ENCODE measurements at regions not wholly inside any gene's neighbourhood (a gene's known extent, or its start where the extent isn't known, plus 50 kb on each side); places are given as distances from the start of the nearest gene placed in this dataset.

DNA sequence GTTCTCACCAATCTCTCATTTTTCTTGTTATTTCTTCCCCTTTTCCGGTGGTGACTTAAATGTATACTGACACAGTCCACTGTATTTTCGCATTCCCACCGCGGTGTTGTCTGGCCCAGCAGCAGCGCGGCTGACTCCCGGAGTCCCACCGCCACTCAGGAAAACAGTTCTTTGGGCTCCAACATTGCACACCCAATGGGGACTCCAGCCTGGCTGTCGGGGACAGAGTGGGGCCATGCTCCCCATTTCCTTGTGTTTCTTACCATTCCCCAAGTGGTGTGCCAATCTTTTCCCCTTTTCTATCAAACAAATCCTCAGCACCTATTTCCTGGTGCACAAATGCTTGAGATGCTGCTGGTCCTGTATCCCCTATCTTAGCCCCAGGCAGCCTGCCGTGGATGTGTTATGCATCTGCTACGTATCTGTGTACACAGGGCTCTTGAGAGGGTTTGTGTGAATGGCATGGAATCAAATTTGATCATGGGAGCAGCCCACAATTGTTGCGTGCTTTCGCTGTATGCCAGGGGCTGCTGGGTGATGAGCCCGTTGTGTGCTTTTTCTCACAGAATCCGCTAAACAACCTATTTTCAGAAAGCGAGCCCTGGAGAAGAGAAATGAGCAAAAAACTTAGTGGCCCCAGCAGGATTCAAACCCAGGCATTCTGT lies 219.1 kb upstream of the RGMA start:
- Histone ChIP-seq H3K79me2 (ENCODE audit: control insufficient read depth, insufficient read depth, low read length, poor library complexity) (no peaks in the 10 kb centered on the region), H2BK120ac (ENCODE audit: insufficient read depth, low read length, poor library complexity) (no peak overlapping the region), H2AFZ (ENCODE audit: insufficient read depth, low read length, poor library complexity) (no peak overlapping the region), H3K4me2 (ENCODE audit: low read length) (no peak overlapping the region), H3K4me3 (ENCODE audit: low read depth, low read length) (no peak overlapping the region), H2AK5ac (ENCODE audit: low read length) (no peak overlapping the region), H3K18ac (ENCODE audit: low read length) (no peak overlapping the region), H4K8ac (ENCODE audit: low read depth, low read length) (no peak overlapping the region), H4K91ac (ENCODE audit: low read depth, low read length) (no peak overlapping the region), H3K79me1 (ENCODE audit: low read length) (no peaks in the 10 kb centered on the region), H4K12ac (ENCODE audit: low read depth, low read length) (no peak overlapping the region), H3K27ac (ENCODE audit: low read depth, low read length) (no peak overlapping the region), H2BK5ac (ENCODE audit: low read depth, low read length, poor library complexity) (no peak overlapping the region), H3K14ac (ENCODE audit: low read length) (no peak overlapping the region), H3K23ac (ENCODE audit: low read length) (no peak overlapping the region), H3K4me1 (ENCODE audit: control insufficient read depth in 1 of 2, insufficient read depth in 2 of 2, low read length in 2 of 2) (no peaks in the 10 kb centered on the region), H3K36me3 (ENCODE audit: control insufficient read depth in 1 of 2, insufficient read depth in 2 of 2, low read length in 2 of 2) (no peaks in the 10 kb centered on the region), H3K9ac (ENCODE audit: low read length) (no peak overlapping the region), H3K4ac (ENCODE audit: low read depth, low read length) (no peak overlapping the region), H2BK12ac (ENCODE audit: low read length) (no peak overlapping the region), H3K27me3 (ENCODE audit: insufficient read depth, low read length) (no peaks in the 10 kb centered on the region), H3K9me3 (ENCODE audit: insufficient read depth, low read depth, low read length) (peaks cover 2% of the 10 kb centered on the region)
- no peak for DNase-seq
- no CpG with 5 or more reads among the region's 16 CpGs for WGBS (ENCODE audit: extremely low coverage, insufficient coverage, insufficient read length)

GRCh38 chr15:93307513-93307912 lies 218.5 kb upstream of the RGMA start:
- H2BK5ac ChIP-seq (ENCODE audit: low read depth, low read length, poor library complexity) = no peak overlapping the region
- no peaks in the 10 kb centered on the region for H3K4me1 ChIP-seq (ENCODE audit: control insufficient read depth in 1 of 2, insufficient read depth in 2 of 2, low read length in 2 of 2)
- no peaks in the 10 kb centered on the region for H3K79me2 ChIP-seq (ENCODE audit: control insufficient read depth, insufficient read depth, low read length, poor library complexity)
- no peak overlapping the region for H2BK120ac ChIP-seq (ENCODE audit: insufficient read depth, low read length, poor library complexity)
- H3K79me1 ChIP-seq (ENCODE audit: low read length) = no peaks in the 10 kb centered on the region
- H4K91ac ChIP-seq (ENCODE audit: low read depth, low read length) = no peak overlapping the region
- no peak overlapping the region for H2AFZ ChIP-seq (ENCODE audit: insufficient read depth, low read length, poor library complexity)
- no peak overlapping the region for H3K9ac ChIP-seq (ENCODE audit: low read length)
- no peak overlapping the region for H3K27ac ChIP-seq (ENCODE audit: low read depth, low read length)
- H3K23ac ChIP-seq (ENCODE audit: low read length) = no peak overlapping the region
- no peak overlapping the region for H2AK5ac ChIP-seq (ENCODE audit: low read length)
- H3K9me3 ChIP-seq (ENCODE audit: insufficient read depth, low read depth, low read length) = peaks cover 2% of the 10 kb centered on the region
- no peak overlapping the region for H2BK12ac ChIP-seq (ENCODE audit: low read length)
- H3K36me3 ChIP-seq (ENCODE audit: control insufficient read depth in 1 of 2, insufficient read depth in 2 of 2, low read length in 2 of 2) = no peaks in the 10 kb centered on the region
- H3K14ac ChIP-seq (ENCODE audit: low read length) = no peak overlapping the region
- H4K12ac ChIP-seq (ENCODE audit: low read depth, low read length) = no peak overlapping the region
- H3K27me3 ChIP-seq (ENCODE audit: insufficient read depth, low read length) = no peaks in the 10 kb centered on the region
- no peak overlapping the region for H4K8ac ChIP-seq (ENCODE audit: low read depth, low read length)
- H3K4me3 ChIP-seq (ENCODE audit: low read depth, low read length) = no peak overlapping the region
- no CpG with 5 or more reads among the region's 14 CpGs for WGBS (ENCODE audit: extremely low coverage, insufficient coverage, insufficient read length)
- no peak overlapping the region for H3K18ac ChIP-seq (ENCODE audit: low read length)
- no peak overlapping the region for H3K4ac ChIP-seq (ENCODE audit: low read depth, low read length)
- no peak overlapping the region for H3K4me2 ChIP-seq (ENCODE audit: low read length)
- no peak for DNase-seq

DNA sequence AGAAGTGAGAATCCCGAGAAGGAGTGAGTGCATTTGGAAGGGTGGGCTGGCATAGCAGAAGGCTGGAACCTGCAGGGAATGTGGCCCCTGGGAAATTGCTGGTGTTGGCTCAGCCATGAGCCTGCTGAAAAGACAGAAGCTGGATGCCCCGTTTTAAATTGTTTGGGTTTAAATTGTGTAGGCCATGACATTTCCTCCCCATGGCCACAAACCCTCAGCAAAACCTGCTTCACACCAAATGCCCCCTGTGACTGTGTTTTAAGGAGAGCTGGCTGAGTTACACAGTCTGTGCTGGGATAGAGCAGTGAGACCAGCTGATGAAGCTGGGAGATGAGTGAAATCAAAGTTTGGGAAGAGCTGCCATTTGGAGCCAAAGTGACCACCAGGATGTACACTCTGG lies 216.3 kb upstream of the RGMA start:
- no peak overlapping the region for H3K14ac ChIP-seq (ENCODE audit: low read length)
- no peaks in the 10 kb centered on the region for H3K9me3 ChIP-seq (ENCODE audit: insufficient read depth, low read depth, low read length)
- no peak for DNase-seq
- H3K4me3 ChIP-seq (ENCODE audit: low read depth, low read length) = no peak overlapping the region
- H4K8ac ChIP-seq (ENCODE audit: low read depth, low read length) = no peak overlapping the region
- H2BK120ac ChIP-seq (ENCODE audit: insufficient read depth, low read length, poor library complexity) = no peak overlapping the region
- H2AK5ac ChIP-seq (ENCODE audit: low read length) = no peak overlapping the region
- no peaks in the 10 kb centered on the region for H3K36me3 ChIP-seq (ENCODE audit: control insufficient read depth in 1 of 2, insufficient read depth in 2 of 2, low read length in 2 of 2)
- H3K79me2 ChIP-seq (ENCODE audit: control insufficient read depth, insufficient read depth, low read length, poor library complexity) = no peaks in the 10 kb centered on the region
- H3K4me1 ChIP-seq (ENCODE audit: control insufficient read depth in 1 of 2, insufficient read depth in 2 of 2, low read length in 2 of 2) = no peaks in the 10 kb centered on the region
- H3K79me1 ChIP-seq (ENCODE audit: low read length) = no peaks in the 10 kb centered on the region
- no peak overlapping the region for H4K91ac ChIP-seq (ENCODE audit: low read depth, low read length)
- H2AFZ ChIP-seq (ENCODE audit: insufficient read depth, low read length, poor library complexity) = no peak overlapping the region
- H3K18ac ChIP-seq (ENCODE audit: low read length) = no peak overlapping the region
- H3K27ac ChIP-seq (ENCODE audit: low read depth, low read length) = no peak overlapping the region
- no peak overlapping the region for H2BK12ac ChIP-seq (ENCODE audit: low read length)
- H4K12ac ChIP-seq (ENCODE audit: low read depth, low read length) = no peak overlapping the region
- H3K4ac ChIP-seq (ENCODE audit: low read depth, low read length) = no peak overlapping the region
- H3K4me2 ChIP-seq (ENCODE audit: low read length) = no peak overlapping the region
- H3K23ac ChIP-seq (ENCODE audit: low read length) = no peak overlapping the region
- no peaks in the 10 kb centered on the region for H3K27me3 ChIP-seq (ENCODE audit: insufficient read depth, low read length)
- H3K9ac ChIP-seq (ENCODE audit: low read length) = no peak overlapping the region
- H2BK5ac ChIP-seq (ENCODE audit: low read depth, low read length, poor library complexity) = no peak overlapping the region
- WGBS (ENCODE audit: extremely low coverage, insufficient coverage, insufficient read length) = no CpG with 5 or more reads among the region's 2 CpGs

- H3K27ac ChIP-seq (ENCODE audit: low read depth, low read length) = no peak overlapping the region
- H3K4me1 ChIP-seq (ENCODE audit: control insufficient read depth in 1 of 2, insufficient read depth in 2 of 2, low read length in 2 of 2) = no peaks in the 10 kb centered on the region
- H4K12ac ChIP-seq (ENCODE audit: low read depth, low read length) = no peak overlapping the region
- WGBS (ENCODE audit: extremely low coverage, insufficient coverage, insufficient read length) = no CpG with 5 or more reads among the region's 6 CpGs
- no peak overlapping the region for H2BK12ac ChIP-seq (ENCODE audit: low read length)
- no peaks in the 10 kb centered on the region for H3K79me1 ChIP-seq (ENCODE audit: low read length)
- no peak overlapping the region for H2AFZ ChIP-seq (ENCODE audit: insufficient read depth, low read length, poor library complexity)
- H3K27me3 ChIP-seq (ENCODE audit: insufficient read depth, low read length) = no peaks in the 10 kb centered on the region
- no peak overlapping the region for H4K8ac ChIP-seq (ENCODE audit: low read depth, low read length)
- no peak overlapping the region for H3K4ac ChIP-seq (ENCODE audit: low read depth, low read length)
- H3K14ac ChIP-seq (ENCODE audit: low read length) = no peak overlapping the region
- no peak overlapping the region for H3K18ac ChIP-seq (ENCODE audit: low read length)
- DNase-seq = no peak
- no peak overlapping the region for H3K4me3 ChIP-seq (ENCODE audit: low read depth, low read length)
- H3K23ac ChIP-seq (ENCODE audit: low read length) = no peak overlapping the region
- no peak overlapping the region for H4K91ac ChIP-seq (ENCODE audit: low read depth, low read length)
- H3K36me3 ChIP-seq (ENCODE audit: control insufficient read depth in 1 of 2, insufficient read depth in 2 of 2, low read length in 2 of 2) = no peaks in the 10 kb centered on the region
- no peak overlapping the region for H2AK5ac ChIP-seq (ENCODE audit: low read length)
- no peak overlapping the region for H3K9ac ChIP-seq (ENCODE audit: low read length)
- H2BK120ac ChIP-seq (ENCODE audit: insufficient read depth, low read length, poor library complexity) = no peak overlapping the region
- H3K9me3 ChIP-seq (ENCODE audit: insufficient read depth, low read depth, low read length) = no peaks in the 10 kb centered on the region
- no peak overlapping the region for H3K4me2 ChIP-seq (ENCODE audit: low read length)
- no peak overlapping the region for H2BK5ac ChIP-seq (ENCODE audit: low read depth, low read length, poor library complexity)
- no peaks in the 10 kb centered on the region for H3K79me2 ChIP-seq (ENCODE audit: control insufficient read depth, insufficient read depth, low read length, poor library complexity)
These were observed 213.2 kb upstream of the RGMA start for GRCh38 chr15:93302080-93302765.

Measured in trophoblast cell (in vitro differentiated cells and primary cell).